Endothelial cell of umbilical vein (primary cell): ENCODE measurements at regions not wholly inside any gene's neighbourhood (a gene's known extent, or its start where the extent isn't known, plus 50 kb on each side); places are given as distances from the start of the nearest gene placed in this dataset.

ENCODE experiments used
- BruUV-seq: library from RNA; stranded (reverse); fragments of 400-500 nt; replicated peaks from 2 replicates; lab custom pipeline; 2021; lab: Mats Ljungman, UMichigan
- CTCF ChIA-PET: fragments of 300-600, 350-600 bp; sonication (Branson Sonifier 250); formaldehyde crosslinking; loops from one replicate; lab custom pipeline; 2021; ENCODE audit warnings: antibody characterized with exemption, inconsistent platforms; lab: Charles Lee
- POLR2A ChIA-PET: fragments of 300-600, 350-600 bp; sonication (Branson Sonifier 250); formaldehyde crosslinking; loops from one replicate; lab custom pipeline; 2021; ENCODE audit warnings: antibody characterized with exemption, inconsistent platforms; lab: Charles Lee
- DNase-seq: peaks from one replicate; pipeline ENCODE4 v3.0.0-alpha.2; 2011; ENCODE audit warnings: low read depth, low spot score
- FAIRE-seq: peaks from 2 replicates; lab custom pipeline; 2011; peaks lifted over from hg19 to GRCh38; lab: Jason Lieb, UNC
- H2AFZ ChIP-seq: 2 replicates; pipeline ENCODE4 v1.6.0; 2012; ENCODE audit warnings: low read depth, low read length, control low read depth, inconsistent platforms
- H3K27ac ChIP-seq: 2 replicates; pipeline ENCODE4 v1.5.1; 2011; ENCODE audit warnings: low read depth, mild to moderate bottlenecking, control low read depth, low read length, moderate library complexity; ENCODE audit not compliant: insufficient read depth
- H3K27me3 ChIP-seq, 2 experiments: 2 replicates each; pipeline versions ENCODE4 v1.6.0 to v1.6.1; 2011; ENCODE audit warnings: low read length in 2 of 2, mixed read lengths in 1 of 2; ENCODE audit not compliant: control insufficient read depth in 2 of 2, insufficient read depth in 2 of 2
- H3K36me3 ChIP-seq, 2 experiments: 2 replicates in 1 of 2; 3 replicates in 1 of 2; pipeline ENCODE4 v1.5.1; 2011; ENCODE audit warnings: low read length in 2 of 2, mild to moderate bottlenecking in 1 of 2, moderate library complexity in 1 of 2; ENCODE audit not compliant: control insufficient read depth in 2 of 2, insufficient read depth in 2 of 2; ENCODE audit errors: extremely low read depth in 1 of 2
- H3K4me1 ChIP-seq: 3 replicates; pipeline ENCODE4 v1.5.1; 2011; ENCODE audit warnings: mild to moderate bottlenecking, low read length; ENCODE audit not compliant: control insufficient read depth, insufficient read depth; ENCODE audit errors: extremely low read depth
- H3K4me2 ChIP-seq: 2 replicates; pipeline ENCODE4 v1.6.1; 2011; ENCODE audit warnings: low read length, control low read depth, mixed read lengths; ENCODE audit not compliant: insufficient read depth
- H3K4me3 ChIP-seq, 3 experiments: fragments of 200-600 bp in 1 of 3; sonication (generic), shearing (Covaris generic) in 1 of 3; replicated peaks in 1 of 3; 2 replicates each; pipeline ENCODE4 v1.5.1; 2011 to 2016; ENCODE audit warnings: control low read depth in 3 of 3, low read length in 3 of 3, mild to moderate bottlenecking in 2 of 3, inconsistent platforms in 1 of 3, low read depth in 1 of 3, moderate library complexity in 1 of 3; ENCODE audit not compliant: insufficient read depth in 1 of 3
- H3K79me2 ChIP-seq: 2 replicates; pipeline ENCODE4 v1.6.0; 2012; ENCODE audit warnings: low read length, inconsistent platforms; ENCODE audit not compliant: control insufficient read depth, insufficient read depth
- H3K9ac ChIP-seq: replicated peaks from 2 replicates; pipeline ENCODE3; 2011; ENCODE audit warnings: low read length, control low read depth; ENCODE audit not compliant: insufficient read depth; ENCODE audit errors: extremely low read depth
- H3K9me1 ChIP-seq: replicated peaks from 3 replicates; pipeline ENCODE4 v1.6.0; 2011; ENCODE audit warnings: mild to moderate bottlenecking, low read length; ENCODE audit not compliant: control insufficient read depth, insufficient read depth; ENCODE audit errors: extremely low read depth
- H3K9me3 ChIP-seq: replicated peaks from 2 replicates; pipeline ENCODE4 v1.5.1; 2012; ENCODE audit warnings: low read length, inconsistent platforms; ENCODE audit not compliant: control insufficient read depth, insufficient read depth
- H4K20me1 ChIP-seq: replicated peaks from 2 replicates; pipeline ENCODE3; 2011; ENCODE audit warnings: mild to moderate bottlenecking, low read length; ENCODE audit not compliant: control insufficient read depth, insufficient read depth; ENCODE audit errors: extremely low read depth
- EZH2 ChIP-seq: IDR thresholded peaks from 2 replicates; pipeline ENCODE4 v1.6.1; 2012; ENCODE audit warnings: borderline replicate concordance, low read depth, mild to moderate bottlenecking, moderate library complexity, low read length, inconsistent platforms; ENCODE audit not compliant: severe bottlenecking
- FOS ChIP-seq: IDR thresholded peaks from 2 replicates; pipeline ENCODE4 v1.6.1; 2011; ENCODE audit warnings: mild to moderate bottlenecking, low read length, moderate library complexity, borderline replicate concordance; ENCODE audit not compliant: insufficient read depth
- GATA2 ChIP-seq: IDR thresholded peaks from 2 replicates; pipeline ENCODE4 v1.7.0; 2011; ENCODE audit warnings: low read depth, mild to moderate bottlenecking, moderate library complexity, mixed read lengths, low read length; ENCODE audit not compliant: insufficient read length, insufficient read depth
- JUN ChIP-seq: IDR thresholded peaks from 2 replicates; pipeline ENCODE4 v1.6.1; 2011; ENCODE audit warnings: borderline replicate concordance, low read depth; ENCODE audit not compliant: insufficient read length, insufficient read depth
- MYC ChIP-seq: IDR thresholded peaks from one replicate; pipeline ENCODE4 v1.6.1; 2011; ENCODE audit warnings: mild to moderate bottlenecking, low read depth, low read length
- POLR2A ChIP-seq: IDR thresholded peaks from 2 replicates; pipeline ENCODE4 v1.6.1; 2012; ENCODE audit warnings: low read depth, mild to moderate bottlenecking, control low read depth, low read length
- POLR2AphosphoS5 ChIP-seq: IDR thresholded peaks from 2 replicates; pipeline ENCODE4 v1.6.1; 2012; ENCODE audit warnings: low read depth, mild to moderate bottlenecking, control low read depth, low read length, moderate library complexity; ENCODE audit not compliant: insufficient read depth
- dilution Hi-C: fragments of 300-500 bp; cut with MboI; formaldehyde crosslinking; loops from one replicate; pipeline ENCODE4 v1.15.0; 2019; ENCODE audit warnings: low sequenced_read_pairs; ENCODE audit not compliant: extremely low pct_ligation_motif_present
- intact Hi-C: fragments of 100-400 bp; cut with micrococcal nuclease; formaldehyde crosslinking; loops from one replicate; pipeline ENCODE4 v1.10.0; 2022
- TF ChIP-seq, protein P1 (sequence below), 2 donors: IDR thresholded peaks; 1 replicate in 1 of 2; 2 replicates in 1 of 2; pipeline ENCODE4 v1.5.1; 2011; ENCODE audit warnings: low read length in 2 of 2, mild to moderate bottlenecking in 2 of 2, moderate library complexity in 2 of 2, control low read depth in 1 of 2, inconsistent platforms in 1 of 2, low read depth in 1 of 2; ENCODE audit not compliant: insufficient read depth in 1 of 2; ENCODE audit errors: extremely low read depth in 1 of 2
- TF ChIP-seq, protein P2 (sequence below): IDR thresholded peaks from 2 replicates; pipeline ENCODE4 v1.6.1; 2011; ENCODE audit not compliant: insufficient read depth, insufficient read length

DNA sequence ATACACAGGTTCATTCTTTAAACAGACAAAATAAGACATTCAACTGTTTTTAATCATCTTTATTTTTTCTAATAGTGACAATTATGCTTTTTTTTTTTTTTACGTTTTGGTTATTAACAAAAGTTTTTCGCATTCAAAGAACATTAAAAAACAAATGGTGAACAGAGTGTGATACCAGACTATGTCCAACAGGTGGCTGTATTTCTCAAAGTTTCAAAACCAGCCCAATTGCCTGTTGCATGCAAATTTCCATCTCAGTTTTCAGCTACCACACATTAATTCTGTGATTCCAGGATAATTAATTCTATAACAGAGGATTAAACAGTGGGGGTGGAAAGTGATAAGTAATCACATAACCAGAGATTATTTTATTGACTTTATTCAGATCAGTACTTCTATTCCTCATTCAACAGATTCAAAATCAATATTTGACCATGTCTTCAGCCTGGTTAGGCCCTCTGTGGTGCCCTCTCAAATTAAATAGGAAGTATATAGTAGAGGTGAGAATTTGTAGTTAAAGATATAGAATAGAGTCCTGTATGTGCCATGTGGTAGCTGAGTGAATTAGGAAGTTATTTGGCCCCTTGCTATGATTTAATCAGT lies 122.2 kb upstream of the DCBLD2 start:
- H3K27me3 ChIP-seq: no peaks in the 10 kb centered on the region
- H3K36me3 ChIP-seq: no peaks in the 10 kb centered on the region
- TF ChIP-seq, protein P1, sequence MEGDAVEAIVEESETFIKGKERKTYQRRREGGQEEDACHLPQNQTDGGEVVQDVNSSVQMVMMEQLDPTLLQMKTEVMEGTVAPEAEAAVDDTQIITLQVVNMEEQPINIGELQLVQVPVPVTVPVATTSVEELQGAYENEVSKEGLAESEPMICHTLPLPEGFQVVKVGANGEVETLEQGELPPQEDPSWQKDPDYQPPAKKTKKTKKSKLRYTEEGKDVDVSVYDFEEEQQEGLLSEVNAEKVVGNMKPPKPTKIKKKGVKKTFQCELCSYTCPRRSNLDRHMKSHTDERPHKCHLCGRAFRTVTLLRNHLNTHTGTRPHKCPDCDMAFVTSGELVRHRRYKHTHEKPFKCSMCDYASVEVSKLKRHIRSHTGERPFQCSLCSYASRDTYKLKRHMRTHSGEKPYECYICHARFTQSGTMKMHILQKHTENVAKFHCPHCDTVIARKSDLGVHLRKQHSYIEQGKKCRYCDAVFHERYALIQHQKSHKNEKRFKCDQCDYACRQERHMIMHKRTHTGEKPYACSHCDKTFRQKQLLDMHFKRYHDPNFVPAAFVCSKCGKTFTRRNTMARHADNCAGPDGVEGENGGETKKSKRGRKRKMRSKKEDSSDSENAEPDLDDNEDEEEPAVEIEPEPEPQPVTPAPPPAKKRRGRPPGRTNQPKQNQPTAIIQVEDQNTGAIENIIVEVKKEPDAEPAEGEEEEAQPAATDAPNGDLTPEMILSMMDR (IDR thresholded peaks at IDR 0.05; ENCODE audit: extremely low read depth in 1 of 2, insufficient read depth in 1 of 2, low read depth in 1 of 2, low read length in 2 of 2): peak; percentile 40 to 46
- TF ChIP-seq POLR2A: no peak
- FAIRE-seq (peak; percentile 94), DNase-seq (peak; percentile 66)
- H3K79me2 ChIP-seq: no peaks in the 10 kb centered on the region
- no peak overlapping the region for H3K4me3 ChIP-seq
- intact Hi-C loops (loop anchor here (1.0 to 10.0 kb wide), 9 partner anchors 91 to 785 kb away; no protein-coding TSS in a partner anchor), dilution Hi-C loops (loop anchor here (25.0 kb wide), 1 partner anchor 739 kb away; no protein-coding TSS in a partner anchor)
- H3K4me1 ChIP-seq: no peaks in the 10 kb centered on the region
- POLR2A ChIA-PET: interaction anchor here (0.7 kb wide), 1 partner anchor 79 kb away, joined by 5 read pairs; no protein-coding TSS in a partner anchor
- H4K20me1 ChIP-seq: no peaks in the 10 kb centered on the region
- H3K4me2 ChIP-seq: no peak overlapping the region
- H3K9ac ChIP-seq: no peak overlapping the region
- no peaks in the 10 kb centered on the region for H3K9me1 ChIP-seq
- no peak overlapping the region for H3K27ac ChIP-seq
- no peaks in the 10 kb centered on the region for H3K9me3 ChIP-seq
- no TSS peak for BruUV-seq
- no peak overlapping the region for H2AFZ ChIP-seq
- CTCF ChIA-PET: interaction anchor here (0.6 to 5.3 kb wide), 58 partner anchors 9 to 1194 kb away, joined by 3 to 123 read pairs (median 4); partner anchors contain the start of gene COL8A1

DNA sequence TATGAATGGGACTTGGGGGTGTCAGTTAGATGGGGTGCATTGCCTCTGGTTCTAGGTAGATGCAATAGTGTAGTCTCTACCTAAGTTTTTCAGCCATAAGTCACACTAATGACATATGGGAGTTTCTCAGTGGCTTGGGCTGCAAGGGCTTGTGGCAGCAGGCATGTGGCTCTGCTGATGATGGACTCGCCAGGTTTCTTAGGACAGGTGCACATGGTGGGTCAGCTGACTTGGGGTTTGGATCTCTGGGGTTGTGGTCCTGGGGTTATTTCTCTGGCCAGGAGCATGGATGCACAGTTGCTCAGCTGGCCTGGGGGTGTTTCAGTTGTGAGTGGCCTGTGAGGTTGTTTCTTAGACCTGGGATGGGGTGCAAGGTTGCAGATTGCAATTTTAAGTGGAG lies 120.0 kb upstream of the DCBLD2 start:
- Histone ChIP-seq H3K27me3 (no peaks in the 10 kb centered on the region), H3K4me1 (no peaks in the 10 kb centered on the region), H3K9ac (no peak overlapping the region), H3K4me3 (no peak overlapping the region), H2AFZ (no peak overlapping the region), H3K9me1 (no peaks in the 10 kb centered on the region), H4K20me1 (no peaks in the 10 kb centered on the region), H3K27ac (no peak overlapping the region), H3K4me2 (no peak overlapping the region), H3K9me3 (no peaks in the 10 kb centered on the region), H3K79me2 (no peaks in the 10 kb centered on the region), H3K36me3 (no peaks in the 10 kb centered on the region)
- CTCF ChIA-PET: interaction anchor here (2.8 to 5.3 kb wide), 2 partner anchors 150 to 727 kb away, joined by 29 to 123 read pairs; no protein-coding TSS in a partner anchor
- intact Hi-C loops (loop anchor here (10.0 kb wide), 1 partner anchor 473 kb away; no protein-coding TSS in a partner anchor), dilution Hi-C loops (loop anchor here (25.0 kb wide), 1 partner anchor 741 kb away; no protein-coding TSS in a partner anchor)
- no peak for DNase-seq
- no TSS peak for BruUV-seq
- FAIRE-seq: no peak
- POLR2A ChIA-PET: no interaction called here
- TF ChIP-seq, protein P2, sequence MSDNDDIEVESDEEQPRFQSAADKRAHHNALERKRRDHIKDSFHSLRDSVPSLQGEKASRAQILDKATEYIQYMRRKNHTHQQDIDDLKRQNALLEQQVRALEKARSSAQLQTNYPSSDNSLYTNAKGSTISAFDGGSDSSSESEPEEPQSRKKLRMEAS: no peak
- TF ChIP-seq, protein P1 (IDR thresholded peaks at IDR 0.05; ENCODE audit: extremely low read depth in 1 of 2, insufficient read depth in 1 of 2, low read depth in 1 of 2, low read length in 2 of 2): no peak
- TF ChIP-seq POLR2AphosphoS5: no peak
- no peak for TF ChIP-seq FOS
- TF ChIP-seq GATA2: no peak
- TF ChIP-seq POLR2A: no peak
- no peak for TF ChIP-seq JUN
- no peak for TF ChIP-seq MYC
- no peak for TF ChIP-seq EZH2
